Upper lobe of right lung (tissue), 1 donor: ENCODE measurements at regions not wholly inside any gene's neighbourhood (a gene's known extent, or its start where the extent isn't known, plus 50 kb on each side); places are given as distances from the start of the nearest gene placed in this dataset.

Experiments used
- ATAC-seq: fragments of 200-7000 bp; cut with Tn5 transposase; one replicate; pipeline ENCODE4 v1.9.1; 2020; ENCODE audit warnings: mild to moderate bottlenecking, moderate library complexity
- DNase-seq: peaks from one replicate; pipeline ENCODE4 v3.0.0-alpha.2; 2020
- H3K27ac ChIP-seq: fragments of 200-600 bp; one replicate; pipeline ENCODE4 v1.8.0; 2022
- H3K27me3 ChIP-seq: fragments of 200-600 bp; one replicate; pipeline ENCODE4 v1.8.0; 2022; ENCODE audit warnings: mild to moderate bottlenecking
- H3K36me3 ChIP-seq: fragments of 200-600 bp; one replicate; pipeline ENCODE4 v1.8.0; 2022
- H3K4me1 ChIP-seq: fragments of 200-600 bp; one replicate; pipeline ENCODE4 v1.8.0; 2022
- H3K4me3 ChIP-seq: fragments of 200-600 bp; one replicate; pipeline ENCODE4 v1.8.0; 2022; ENCODE audit warnings: mild to moderate bottlenecking
- H3K9me3 ChIP-seq: fragments of 200-600 bp; one replicate; pipeline ENCODE4 v1.8.0; 2022
- CTCF ChIP-seq: fragments of 200-600 bp; IDR thresholded peaks from one replicate; pipeline ENCODE4 v1.8.0; 2022; ENCODE audit warnings: antibody characterized with exemption
- intact Hi-C: fragments of 100-400 bp; cut with DNase I; formaldehyde crosslinking; loops from one replicate; pipeline ENCODE4 v1.11.0; 2022
- donor health status: DM: no; HTN: yes; CAD: no; lungs with severe emphysema.

- H3K27me3 ChIP-seq, result no peaks in the 10 kb centered on the region
- DNase-seq (no peak), ATAC-seq (no peak)
- H3K27ac ChIP-seq, result no peak overlapping the region
- no peaks in the 10 kb centered on the region for H3K9me3 ChIP-seq
- H3K4me3 ChIP-seq, result no peak overlapping the region
- TF ChIP-seq CTCF, result no peak
- no peaks in the 10 kb centered on the region for H3K36me3 ChIP-seq
- intact Hi-C loops, result no loop called here
- no peaks in the 10 kb centered on the region for H3K4me1 ChIP-seq
Measured at GRCh38 chr20:39862470-39862891, 826.6 kb downstream of the MAFB start.

GRCh38 chr20:39861381-39861780 is 827.7 kb downstream of the MAFB start:
- Histone ChIP-seq H3K36me3 (no peaks in the 10 kb centered on the region), H3K9me3 (no peaks in the 10 kb centered on the region), H3K4me1 (no peaks in the 10 kb centered on the region), H3K27me3 (no peaks in the 10 kb centered on the region), H3K27ac (no peak overlapping the region), H3K4me3 (no peak overlapping the region)
- ATAC-seq (peak; percentile 69), DNase-seq (no peak)
- intact Hi-C loops, result no loop called here
- no peak for TF ChIP-seq CTCF

GRCh38 chr20:39857835-39858234 is 831.2 kb downstream of the MAFB start:
- H3K4me1 ChIP-seq, result no peaks in the 10 kb centered on the region
- H3K27ac ChIP-seq, result no peak overlapping the region
- DNase-seq (no peak), ATAC-seq (no peak)
- H3K4me3 ChIP-seq, result no peak overlapping the region
- no peaks in the 10 kb centered on the region for H3K9me3 ChIP-seq
- no peaks in the 10 kb centered on the region for H3K36me3 ChIP-seq
- no peak for TF ChIP-seq CTCF
- H3K27me3 ChIP-seq, result no peaks in the 10 kb centered on the region
- intact Hi-C loops, result no loop called here

- Histone ChIP-seq H3K27me3 (no peaks in the 10 kb centered on the region), H3K9me3 (no peaks in the 10 kb centered on the region), H3K4me3 (no peak overlapping the region), H3K4me1 (no peaks in the 10 kb centered on the region), H3K36me3 (no peaks in the 10 kb centered on the region), H3K27ac (no peak overlapping the region)
- no peak for TF ChIP-seq CTCF
- intact Hi-C loops, result no loop called here
- ATAC-seq (no peak), DNase-seq (no peak)
Measured at GRCh38 chr20:39857187-39857586, 831.8 kb downstream of the MAFB start.

GRCh38 chr20:39855799-39856198 is 833.2 kb downstream of the MAFB start:
- Histone ChIP-seq H3K4me3 (no peak overlapping the region), H3K36me3 (no peaks in the 10 kb centered on the region), H3K27me3 (no peaks in the 10 kb centered on the region), H3K4me1 (peaks cover 5% of the 10 kb centered on the region), H3K9me3 (no peaks in the 10 kb centered on the region), H3K27ac (no peak overlapping the region)
- ATAC-seq, result no peak
- DNase-seq, result no peak
- TF ChIP-seq CTCF, result no peak
- intact Hi-C loops, result no loop called here

- H3K4me1 ChIP-seq, result peaks cover 12% of the 10 kb centered on the region
- no peak for TF ChIP-seq CTCF
- ATAC-seq (no peak), DNase-seq (no peak)
- no peak overlapping the region for H3K27ac ChIP-seq
- no peak overlapping the region for H3K4me3 ChIP-seq
- no peaks in the 10 kb centered on the region for H3K9me3 ChIP-seq
- intact Hi-C loops, result no loop called here
- no peaks in the 10 kb centered on the region for H3K36me3 ChIP-seq
- no peaks in the 10 kb centered on the region for H3K27me3 ChIP-seq
Measured at GRCh38 chr20:39855056-39855455, 834.0 kb downstream of the MAFB start.
